GM18519 (cell line): ENCODE measurements at regions not wholly inside any gene's neighbourhood (a gene's known extent, or its start where the extent isn't known, plus 50 kb on each side); places are given as distances from the start of the nearest gene placed in this dataset.
"Not testable (repeated sequence)": the region's sequence is repeated elsewhere in the genome, so short reads cannot be mapped to it uniquely, and the experiment has no call there.

Experiments used
- ATAC-seq: cut with Tn5 transposase; IDR thresholded peaks from one replicate; pipeline ENCODE4 v1.9.1; 2021; ENCODE audit warnings: mild to moderate bottlenecking, moderate library complexity; ENCODE audit not compliant: unreplicated experiment, low FRiP score

GRCh38 chr4:149870008-149870407, 54.4 kb upstream of the IQCM start:
- ATAC-seq = no peak

DNA sequence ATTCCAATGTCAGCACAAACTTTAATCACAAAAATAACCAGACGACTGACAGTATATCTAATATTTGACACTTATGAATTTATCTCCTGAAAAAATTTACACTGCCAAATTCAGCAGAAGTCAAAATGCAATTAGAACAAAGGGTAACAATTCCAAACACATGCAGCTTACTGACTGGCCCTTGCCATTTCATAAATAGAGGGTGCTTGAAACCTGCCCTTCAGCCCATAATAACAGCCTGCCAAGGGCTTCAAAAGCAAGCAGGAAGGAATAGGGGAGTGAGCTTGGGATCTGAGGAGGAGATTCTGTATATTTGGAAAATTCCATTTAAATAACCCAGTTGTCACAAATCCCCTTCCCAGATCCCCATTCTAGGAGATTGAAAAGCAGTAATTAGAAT, 66.1 kb upstream of the IQCM start:
- no peak for ATAC-seq

DNA sequence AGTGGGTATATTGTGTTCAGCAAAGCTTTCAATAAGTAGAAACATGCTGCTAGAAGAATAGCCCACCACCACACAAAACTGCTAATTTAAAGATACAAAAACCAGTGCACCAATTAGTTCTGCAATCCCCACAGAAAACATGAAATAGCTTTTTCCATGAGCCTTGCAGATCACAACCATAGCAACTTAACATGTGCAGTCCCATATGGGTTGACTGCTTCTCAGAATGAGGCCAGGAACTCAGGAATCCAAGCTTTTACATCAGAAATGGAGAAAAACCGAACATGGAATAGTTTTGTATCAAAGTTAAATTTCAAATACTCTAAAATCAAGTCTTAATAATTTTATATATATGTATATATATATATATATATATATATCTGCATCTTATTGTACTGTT, 66.6 kb upstream of the IQCM start:
- no peak for ATAC-seq

DNA sequence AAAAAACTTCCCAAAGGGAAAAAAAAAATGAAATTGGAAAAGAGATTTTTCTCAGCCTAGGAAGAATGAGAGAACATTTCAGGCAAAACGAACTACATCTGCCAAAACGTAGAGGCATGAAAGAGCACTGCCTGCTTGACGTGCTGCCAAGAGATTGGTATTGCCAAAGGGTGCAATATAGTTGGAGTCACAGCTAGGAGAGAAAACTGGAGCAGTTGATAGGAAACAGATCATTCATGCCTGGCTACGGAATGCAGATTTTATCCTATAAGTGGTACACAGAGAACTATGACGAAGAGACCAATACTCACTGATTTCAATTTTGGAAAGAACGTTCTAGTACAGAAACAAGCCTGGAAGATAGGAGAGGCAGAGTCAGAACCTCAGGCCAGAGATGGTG, 68.4 kb upstream of the IQCM start:
- no peak for ATAC-seq

GRCh38 chr4:149884529-149885181, 69.0 kb upstream of the IQCM start:
- no peak for ATAC-seq

DNA sequence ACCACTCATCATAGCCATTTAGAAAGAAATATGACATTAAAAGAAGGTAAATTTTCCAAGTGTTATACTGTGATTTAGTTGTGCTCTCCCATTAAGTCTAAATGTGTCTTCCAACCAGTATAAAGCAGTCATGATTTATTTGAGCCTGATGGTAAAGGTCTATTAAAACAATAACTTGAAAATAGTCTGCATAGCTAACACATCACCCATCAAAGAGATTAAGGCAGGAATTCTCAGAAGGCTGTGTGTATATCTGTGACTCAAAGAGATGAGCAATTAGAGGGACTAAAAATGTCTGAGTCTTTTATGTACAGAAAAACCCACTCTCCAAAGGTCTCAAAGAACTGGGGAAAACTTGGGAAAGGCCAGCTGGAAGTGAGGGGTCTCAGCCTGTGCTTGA, 70.3 kb upstream of the IQCM start:
- ATAC-seq = no peak

GRCh38 chr4:149886786-149887490, 71.3 kb upstream of the IQCM start:
- ATAC-seq = no peak

GRCh38 chr4:149889991-149890390, 74.3 kb upstream of the IQCM start:
- ATAC-seq = no peak

DNA sequence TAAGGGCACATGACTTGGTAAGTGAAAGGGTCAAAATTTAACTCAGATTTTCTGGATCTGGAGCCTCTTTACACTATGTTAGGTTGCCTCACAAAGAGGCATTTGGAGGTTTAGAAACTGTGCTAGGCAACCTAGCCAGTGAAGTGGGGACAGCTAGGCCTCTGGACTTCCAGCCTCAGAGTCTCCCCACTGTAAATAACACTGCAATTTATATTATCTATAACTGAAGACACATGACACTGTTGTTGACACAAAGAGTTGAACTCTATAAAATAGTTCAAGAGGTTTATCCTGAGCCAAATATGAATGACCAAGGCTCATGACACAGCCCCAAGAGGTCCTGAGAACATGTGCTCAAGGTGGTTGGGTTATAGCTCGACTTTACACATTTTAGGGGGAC, 74.9 kb upstream of the IQCM start:
- no peak for ATAC-seq

DNA sequence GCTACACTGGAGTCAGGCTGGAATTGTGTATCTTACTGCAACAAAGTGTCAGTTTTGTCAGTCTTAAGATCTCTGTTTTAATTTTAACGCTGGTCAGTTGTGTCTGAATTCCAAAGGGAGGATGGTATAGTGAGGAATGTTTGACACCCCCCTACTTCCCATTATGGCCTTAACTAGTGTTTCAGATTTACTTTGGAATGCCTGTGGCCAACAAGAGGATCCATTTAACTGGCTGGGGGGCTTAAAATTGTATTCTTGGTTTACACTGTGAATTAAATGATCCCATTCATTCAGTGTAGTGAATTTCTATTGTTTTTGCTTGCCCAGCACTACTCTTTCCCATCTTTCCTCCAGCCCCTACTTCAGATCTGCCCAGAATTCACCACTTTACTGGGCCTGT, 75.8 kb upstream of the IQCM start:
- no peak for ATAC-seq

DNA sequence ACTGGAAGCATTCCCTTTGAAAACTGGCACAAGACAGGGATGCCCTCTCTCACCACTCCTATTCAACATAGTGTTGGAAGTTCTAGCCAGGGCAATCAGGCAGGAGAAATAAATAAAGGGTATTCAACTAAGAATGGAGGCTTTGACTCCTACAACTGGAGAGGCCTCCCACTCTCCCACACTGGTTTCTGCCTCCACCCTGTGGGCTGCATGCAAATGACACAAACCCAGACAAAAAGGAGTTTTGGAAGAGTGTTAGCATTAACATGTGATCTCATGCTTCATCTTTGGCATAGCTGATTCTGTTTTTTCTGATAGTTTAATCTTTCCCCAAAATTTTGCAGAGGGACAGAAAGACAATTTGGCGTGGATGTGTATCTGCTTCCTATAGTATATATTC, 80.8 kb upstream of the IQCM start:
- no peak for ATAC-seq

DNA sequence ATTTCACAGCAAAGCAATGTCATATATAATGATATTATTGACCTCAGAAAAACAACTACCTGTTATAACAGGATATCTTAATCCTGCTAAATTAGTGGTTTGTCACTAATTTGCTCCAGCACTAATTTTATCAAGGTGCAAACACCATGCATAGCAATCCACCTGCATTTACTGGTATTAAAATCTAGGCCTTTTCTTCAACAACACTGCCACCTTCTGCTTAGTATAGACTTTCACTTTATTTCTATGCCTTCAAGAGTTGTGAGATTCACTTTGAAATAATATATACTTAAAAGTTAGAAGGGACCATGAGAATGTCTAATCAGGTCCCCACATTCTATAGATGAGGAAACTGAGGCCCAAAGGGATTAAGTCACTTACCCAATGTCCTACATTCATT, 82.1 kb upstream of the IQCM start:
- peak; percentile 60 for ATAC-seq

DNA sequence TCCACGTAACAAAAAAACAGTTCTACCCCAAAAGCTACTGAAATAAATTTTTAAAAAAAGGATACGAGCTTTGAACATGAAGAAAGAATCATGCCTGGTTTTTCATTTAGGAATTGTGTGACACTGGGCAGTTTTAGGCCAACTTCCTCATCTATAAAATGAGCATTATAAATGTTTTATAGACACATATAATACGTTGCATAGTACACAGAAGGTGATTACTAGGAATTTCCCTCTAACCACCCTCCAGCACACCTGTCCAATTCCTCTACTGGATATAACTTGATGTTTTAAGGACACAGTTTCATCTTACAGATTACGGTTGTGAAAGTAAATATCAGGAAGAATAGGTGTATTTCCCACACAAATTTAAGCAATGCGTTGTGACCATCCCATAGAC, 85.5 kb upstream of the IQCM start:
- ATAC-seq = no peak

DNA sequence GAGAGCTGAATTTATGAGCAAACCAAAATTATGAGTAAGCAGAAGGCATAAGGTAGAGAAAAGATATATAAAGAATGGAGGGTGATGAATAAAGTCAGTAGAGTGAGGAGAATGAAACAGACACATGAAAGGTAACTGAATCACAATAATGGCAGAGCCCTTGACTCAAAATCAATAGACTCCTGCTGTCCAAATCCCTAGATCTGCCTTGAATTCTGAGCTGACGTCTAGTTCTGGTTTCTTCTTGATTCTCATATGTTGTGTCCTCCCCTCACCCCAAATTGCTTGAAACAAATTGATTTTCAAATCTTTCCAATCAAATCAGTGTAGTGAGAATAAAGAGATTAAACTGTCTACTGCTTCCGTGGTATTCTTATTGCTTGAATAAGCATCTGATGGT, 86.6 kb upstream of the IQCM start:
- ATAC-seq = no peak

DNA sequence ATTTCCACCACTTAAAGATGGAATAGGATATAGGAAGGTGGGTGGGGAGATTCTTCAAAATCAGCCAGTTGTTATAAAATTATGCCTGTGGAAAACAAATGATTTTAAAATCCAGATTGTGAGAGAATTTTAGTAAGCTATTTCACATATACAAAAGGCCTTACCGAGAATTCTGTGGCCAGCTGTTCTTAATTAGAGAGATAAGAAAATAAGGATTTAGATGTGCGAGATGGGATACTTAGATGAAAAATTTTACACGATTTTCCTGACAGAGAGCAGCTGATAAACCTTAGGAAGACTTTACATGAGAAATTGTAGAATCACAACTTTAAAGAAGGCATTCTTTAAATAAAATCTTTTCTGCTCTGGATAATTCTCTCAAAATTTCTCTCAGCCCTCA, 94.5 kb upstream of the IQCM start:
- ATAC-seq = no peak

DNA sequence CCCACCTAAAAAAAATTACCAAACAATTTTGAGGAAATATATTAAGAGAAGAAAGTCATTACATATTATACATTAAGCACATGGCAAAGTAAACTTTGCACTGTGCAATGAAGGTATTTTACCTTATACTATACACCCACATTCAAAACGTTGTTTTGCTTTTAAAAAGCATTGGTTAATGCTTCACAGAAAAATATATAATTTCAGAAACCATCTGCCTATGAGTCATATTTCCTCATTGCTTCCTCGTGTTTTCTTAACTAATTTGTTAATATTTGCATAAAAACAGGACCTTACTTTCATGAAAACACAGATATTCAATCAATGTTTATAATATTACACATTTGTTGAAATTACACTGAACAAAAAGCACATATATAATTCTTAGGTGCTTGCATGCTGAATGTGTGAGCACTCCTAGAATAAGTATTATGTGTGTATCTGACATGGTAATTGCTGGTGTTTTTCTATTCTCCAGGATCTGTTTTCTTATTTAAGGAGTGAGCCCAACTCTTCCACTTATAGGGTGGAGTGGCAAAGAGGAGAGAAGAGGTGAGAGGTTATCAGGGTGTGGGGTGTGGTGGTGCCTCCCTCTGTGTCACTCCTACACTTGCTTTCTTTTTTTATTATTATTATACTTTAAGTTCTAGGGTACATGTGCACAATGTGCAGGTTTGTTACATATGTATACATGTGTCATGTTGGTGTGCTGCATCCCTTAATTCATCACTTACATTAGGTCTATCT, 95.1 kb upstream of the IQCM start:
- ATAC-seq = no peak

DNA sequence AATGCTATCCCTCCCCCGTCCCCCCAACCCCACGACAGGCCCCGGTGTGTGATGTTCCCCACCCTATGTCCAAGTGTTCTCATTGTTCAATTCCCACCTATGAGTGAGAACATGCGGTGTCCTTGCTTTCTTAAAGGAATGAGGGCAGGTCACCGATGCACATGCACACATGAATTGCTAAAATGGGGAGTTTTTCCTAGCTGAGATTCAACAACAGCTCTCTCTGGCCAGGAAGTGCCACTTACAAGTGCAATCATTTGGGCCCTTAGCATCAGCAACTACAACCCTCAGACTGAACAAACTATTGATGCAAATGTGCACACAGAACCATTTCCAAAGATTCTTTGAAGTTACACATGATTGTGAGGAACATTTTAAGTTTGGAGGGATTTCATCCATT, 95.7 kb upstream of the IQCM start:
- ATAC-seq = no peak

- no peak for ATAC-seq
Measured at GRCh38 chr4:149912000-149912399, 96.4 kb upstream of the IQCM start.

DNA sequence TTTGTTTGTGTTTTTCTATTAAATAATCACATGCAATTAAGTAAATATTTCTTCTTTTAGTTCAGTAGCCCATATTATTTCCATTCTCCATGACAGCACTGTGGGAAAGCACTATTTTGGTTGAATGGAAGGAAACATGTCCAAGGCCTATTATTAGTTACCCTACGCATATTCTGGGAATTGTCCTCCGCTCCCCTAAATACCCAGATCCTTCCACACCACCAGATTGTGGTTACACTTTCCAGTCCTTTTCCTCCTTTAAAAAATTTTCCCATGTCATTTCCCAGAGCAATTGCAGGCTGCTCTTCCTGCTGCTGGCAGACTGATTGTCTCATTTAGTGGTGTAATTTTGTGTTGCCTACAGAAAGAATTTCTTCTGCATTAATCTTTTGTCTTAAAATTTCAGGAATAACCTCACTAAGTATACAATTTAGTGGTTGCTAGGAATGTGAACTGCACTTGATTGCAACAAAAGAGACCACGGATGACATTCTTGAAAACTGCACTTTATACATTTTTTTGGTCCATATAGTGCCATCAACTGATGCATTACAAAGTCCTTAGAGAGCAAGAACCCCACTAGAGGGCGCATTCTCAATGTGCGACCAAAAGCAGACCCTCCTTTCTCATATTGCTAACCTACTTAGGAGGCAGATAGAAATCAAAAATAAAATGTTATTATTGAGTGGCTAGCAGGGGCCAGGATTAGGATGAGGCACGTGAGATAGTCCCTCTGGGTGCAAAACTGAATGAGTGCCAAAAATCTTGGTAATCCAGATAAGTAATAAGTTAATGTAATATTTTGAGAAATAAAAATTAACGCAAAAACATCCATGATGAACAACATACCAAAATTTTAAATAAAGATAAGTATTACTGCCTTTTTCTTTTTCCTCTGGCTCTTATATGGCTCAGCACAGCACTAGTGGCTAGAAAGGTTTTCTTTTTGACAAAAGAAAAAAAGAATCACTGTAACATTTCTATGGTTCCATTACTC, 98.8 kb upstream of the IQCM start:
- ATAC-seq = peak; percentile 98

GRCh38 chr4:149915735-149916134, 100.1 kb upstream of the IQCM start:
- ATAC-seq = not testable (repeated sequence)

GRCh38 chr4:149923736-149924135, 108.1 kb upstream of the IQCM start:
- ATAC-seq = no peak
